B cell (primary cell): ENCODE measurements at regions not wholly inside any gene's neighbourhood (a gene's known extent, or its start where the extent isn't known, plus 50 kb on each side); places are given as distances from the start of the nearest gene placed in this dataset.

ENCODE experiments used
- ATAC-seq: fragments of 200-7000 bp; cut with Tn5 transposase; one replicate; pipeline ENCODE4 v1.10.0; 2021; ENCODE audit warnings: low read depth, mild to moderate bottlenecking, moderate number of reproducible peaks, moderate library complexity
- CTCF ChIA-PET: fragments of 350-600 bp; sonication (Branson Sonifier 250); formaldehyde crosslinking; loops from one replicate; lab custom pipeline; 2021; ENCODE audit warnings: antibody characterized with exemption, inconsistent platforms; lab: Charles Lee
- POLR2A ChIA-PET: fragments of 350-600 bp; sonication (Branson Sonifier 250); formaldehyde crosslinking; loops from one replicate; lab custom pipeline; 2021; ENCODE audit warnings: antibody characterized with exemption; lab: Charles Lee
- DNase-seq: peaks from one replicate; pipeline ENCODE4 v3.0.0; 2013
- H2AFZ ChIP-seq: 2 replicates; pipeline ENCODE4 v1.6.1; 2012; ENCODE audit warnings: mild to moderate bottlenecking, low read depth, low read length; ENCODE audit not compliant: insufficient read depth, poor library complexity, severe bottlenecking
- H3K27ac ChIP-seq, 2 donors: 1 replicate in 1 of 2; 2 replicates in 1 of 2; pipeline ENCODE4 v1.5.1; 2012 to 2013; ENCODE audit warnings: low read length in 2 of 2, mild to moderate bottlenecking in 2 of 2, moderate library complexity in 1 of 2
- H3K27me3 ChIP-seq, 4 experiments: fragments of 200-600 bp in 1 of 4; sonication (generic) in 1 of 4; replicated peaks in 1 of 4; 1 replicate in 2 of 4; 2 replicates in 2 of 4; pipeline versions ENCODE4 v1.6.1 to v1.7.0; 2013 to 2016; ENCODE audit warnings: low read length in 3 of 4, mild to moderate bottlenecking in 2 of 4, mixed read lengths in 1 of 4, moderate library complexity in 1 of 4; ENCODE audit not compliant: insufficient read depth in 4 of 4, control insufficient read depth in 3 of 4; ENCODE audit errors: control extremely low read depth in 1 of 4
- H3K36me3 ChIP-seq, 2 experiments: replicated peaks in 1 of 2; 1 replicate in 1 of 2; 2 replicates in 1 of 2; pipeline versions ENCODE4 v1.6.1 to v1.7.1; 2013; ENCODE audit warnings: low read length in 1 of 2; ENCODE audit not compliant: insufficient read depth in 2 of 2, control insufficient read depth in 1 of 2; ENCODE audit errors: control extremely low read depth in 1 of 2, extremely low read depth in 1 of 2
- H3K4me1 ChIP-seq, 2 donors: fragments of 200-600 bp in 1 of 2; sonication (generic) in 1 of 2; 1 replicate in 1 of 2; 2 replicates in 1 of 2; pipeline versions ENCODE4 v1.5.1 to v1.6.1; 2013 to 2017; ENCODE audit warnings: low read length in 2 of 2; ENCODE audit not compliant: control insufficient read depth in 2 of 2, insufficient read depth in 2 of 2
- H3K4me2 ChIP-seq: replicated peaks from 2 replicates; pipeline ENCODE3; 2012; ENCODE audit warnings: mild to moderate bottlenecking, low read depth, low read length; ENCODE audit not compliant: poor library complexity, severe bottlenecking
- H3K4me3 ChIP-seq, 5 experiments: fragments of 200-600 bp in 1 of 5; sonication (generic) in 1 of 5; 1 replicate in 3 of 5; 2 replicates in 2 of 5; pipeline versions ENCODE4 v1.5.1 to v1.7.0; 2011 to 2016; ENCODE audit warnings: low read length in 4 of 5, mild to moderate bottlenecking in 4 of 5, low read depth in 2 of 5, control low read depth in 1 of 5, moderate library complexity in 1 of 5; ENCODE audit not compliant: insufficient read depth in 1 of 5; ENCODE audit errors: control extremely low read depth in 1 of 5, extremely low read depth in 1 of 5
- H3K79me2 ChIP-seq: fragments of 200-600 bp; sonication (generic); one replicate; pipeline ENCODE4 v1.6.0; 2016; ENCODE audit warnings: low read length; ENCODE audit not compliant: control insufficient read depth, insufficient read depth
- H3K9ac ChIP-seq: fragments of 200-600 bp; sonication (generic); 2 replicates; pipeline ENCODE4 v1.6.1; 2017; ENCODE audit warnings: mild to moderate bottlenecking, low read length, moderate library complexity
- H3K9me3 ChIP-seq, 3 donors: one replicate each; pipeline versions ENCODE4 v1.6.1 to v1.7.1; 2013; ENCODE audit warnings: low read length in 2 of 3; ENCODE audit not compliant: control insufficient read depth in 2 of 3, insufficient read depth in 1 of 3; ENCODE audit errors: control extremely low read depth in 1 of 3
- H4K20me1 ChIP-seq: 2 replicates; pipeline ENCODE4 v1.6.0; 2012; ENCODE audit warnings: mild to moderate bottlenecking, low read length; ENCODE audit not compliant: insufficient read depth, control insufficient read depth, poor library complexity, severe bottlenecking
- H3K27ac Mint-ChIP-seq: one replicate; pipeline ENCODE4 v1.8.0; 2021; ENCODE audit warnings: mixed read lengths
- H3K27me3 Mint-ChIP-seq: one replicate; pipeline ENCODE4 v1.8.0; 2021; ENCODE audit warnings: mixed read lengths
- H3K4me1 Mint-ChIP-seq: one replicate; pipeline ENCODE4 v1.8.0; 2021; ENCODE audit warnings: mixed read lengths
- H3K4me3 Mint-ChIP-seq: one replicate; pipeline ENCODE4 v1.8.0; 2021; ENCODE audit warnings: mixed read lengths
- H3K9me3 Mint-ChIP-seq: one replicate; pipeline ENCODE4 v1.8.0; 2022; ENCODE audit warnings: mixed read lengths; ENCODE audit not compliant: insufficient read depth
- EZH2 ChIP-seq: IDR thresholded peaks from 2 replicates; pipeline ENCODE4 v1.6.1; 2012; ENCODE audit warnings: borderline replicate concordance, low read depth, mild to moderate bottlenecking, moderate library complexity, low read length; ENCODE audit not compliant: insufficient read depth, poor library complexity, severe bottlenecking
- WGBS: methylation state at CpG from one replicate; pipeline ENCODE4 v1.1.5; 2013; ENCODE audit warnings: missing lambda C conversion rate; ENCODE audit not compliant: insufficient coverage; 5-methylcytosine and 5-hydroxymethylcytosine counted together
- intact Hi-C: fragments of 100-400 bp; cut with micrococcal nuclease; formaldehyde crosslinking; loops from one replicate; pipeline ENCODE4 v1.10.0; 2022
- TF ChIP-seq, protein P1 (sequence below): fragments of 200-600 bp; IDR thresholded peaks from one replicate; pipeline ENCODE4 v1.8.0; 2022; ENCODE audit warnings: antibody characterized with exemption, mild to moderate bottlenecking

DNA sequence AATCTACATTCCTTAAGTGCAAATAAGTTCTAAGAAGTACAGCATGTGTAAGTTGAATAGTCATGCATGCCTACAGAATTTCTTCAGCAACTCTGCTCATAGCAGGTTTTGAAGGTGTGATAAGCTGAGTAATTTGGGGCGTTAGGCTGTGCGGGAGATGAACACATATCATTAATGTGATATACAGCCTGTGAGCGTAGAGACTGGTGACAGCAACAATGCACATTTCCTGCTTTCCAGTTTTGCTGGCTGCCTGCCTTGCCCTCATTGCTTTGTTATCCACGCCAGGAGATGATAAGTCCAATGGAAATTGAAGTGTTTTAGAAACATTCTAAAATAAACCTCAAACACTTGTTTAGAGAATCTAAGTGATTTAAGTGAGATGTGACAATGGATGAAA, 1709.4 kb downstream of the ARAP2 start:
- TF ChIP-seq EZH2, result no peak
- TF ChIP-seq, protein P1, sequence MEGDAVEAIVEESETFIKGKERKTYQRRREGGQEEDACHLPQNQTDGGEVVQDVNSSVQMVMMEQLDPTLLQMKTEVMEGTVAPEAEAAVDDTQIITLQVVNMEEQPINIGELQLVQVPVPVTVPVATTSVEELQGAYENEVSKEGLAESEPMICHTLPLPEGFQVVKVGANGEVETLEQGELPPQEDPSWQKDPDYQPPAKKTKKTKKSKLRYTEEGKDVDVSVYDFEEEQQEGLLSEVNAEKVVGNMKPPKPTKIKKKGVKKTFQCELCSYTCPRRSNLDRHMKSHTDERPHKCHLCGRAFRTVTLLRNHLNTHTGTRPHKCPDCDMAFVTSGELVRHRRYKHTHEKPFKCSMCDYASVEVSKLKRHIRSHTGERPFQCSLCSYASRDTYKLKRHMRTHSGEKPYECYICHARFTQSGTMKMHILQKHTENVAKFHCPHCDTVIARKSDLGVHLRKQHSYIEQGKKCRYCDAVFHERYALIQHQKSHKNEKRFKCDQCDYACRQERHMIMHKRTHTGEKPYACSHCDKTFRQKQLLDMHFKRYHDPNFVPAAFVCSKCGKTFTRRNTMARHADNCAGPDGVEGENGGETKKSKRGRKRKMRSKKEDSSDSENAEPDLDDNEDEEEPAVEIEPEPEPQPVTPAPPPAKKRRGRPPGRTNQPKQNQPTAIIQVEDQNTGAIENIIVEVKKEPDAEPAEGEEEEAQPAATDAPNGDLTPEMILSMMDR, result no peak
- Mint-ChIP-seq H3K9me3 (no peaks in the 10 kb centered on the region), H3K4me3 (no peak overlapping the region), H3K27me3 (no peaks in the 10 kb centered on the region), H3K4me1 (no peaks in the 10 kb centered on the region), H3K27ac (no peak overlapping the region)
- ChIA-PET POLR2A (no interaction called here), CTCF (no interaction called here)
- H3K4me2 ChIP-seq, result no peak overlapping the region
- ATAC-seq (no peak), DNase-seq (no peak)
- 83% methylated on average over 1 of the region's 4 CpGs for WGBS
- no peaks in the 10 kb centered on the region for H3K9me3 ChIP-seq
- no peak overlapping the region for H3K4me3 ChIP-seq
- H3K4me1 ChIP-seq, result no peaks in the 10 kb centered on the region
- no peak overlapping the region for H2AFZ ChIP-seq
- H3K27me3 ChIP-seq, result no peaks in the 10 kb centered on the region
- intact Hi-C loops, result no loop called here
- H3K36me3 ChIP-seq, result no peaks in the 10 kb centered on the region
- H3K9ac ChIP-seq, result no peak overlapping the region
- H3K27ac ChIP-seq, result no peak overlapping the region
- H4K20me1 ChIP-seq, result no peaks in the 10 kb centered on the region
- H3K79me2 ChIP-seq, result no peaks in the 10 kb centered on the region

DNA sequence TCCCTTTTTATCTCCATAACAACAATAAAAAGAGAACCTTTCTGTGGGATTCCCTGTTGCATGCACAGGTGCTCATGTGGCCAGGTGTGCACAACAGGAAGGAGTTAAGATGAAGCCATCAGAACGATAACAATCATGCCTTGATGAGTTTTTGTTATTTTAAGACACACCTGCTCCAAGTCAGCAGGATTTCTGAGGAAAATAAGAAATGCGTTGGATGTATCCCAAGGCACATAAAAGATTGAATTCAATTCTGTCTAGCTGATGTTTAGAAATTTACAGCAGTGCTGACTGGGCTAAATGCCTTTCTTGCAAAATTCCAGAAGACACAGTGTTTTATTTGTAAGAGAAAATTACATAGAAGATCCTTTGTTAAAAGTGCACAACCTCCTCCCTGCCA, 1678.2 kb downstream of the ARAP2 start:
- ChIA-PET POLR2A (no interaction called here), CTCF (no interaction called here)
- H3K4me3 Mint-ChIP-seq, result no peak overlapping the region
- Histone ChIP-seq H3K79me2 (no peaks in the 10 kb centered on the region), H3K9ac (no peak overlapping the region), H3K27me3 (no peaks in the 10 kb centered on the region), H3K27ac (no peak overlapping the region), H3K36me3 (no peaks in the 10 kb centered on the region), H3K4me3 (no peak overlapping the region), H3K4me2 (no peak overlapping the region), H3K9me3 (no peaks in the 10 kb centered on the region), H3K4me1 (no peaks in the 10 kb centered on the region), H2AFZ (no peak overlapping the region), H4K20me1 (no peaks in the 10 kb centered on the region)
- no peaks in the 10 kb centered on the region for H3K9me3 Mint-ChIP-seq
- ATAC-seq, result no peak
- no peak overlapping the region for H3K27ac Mint-ChIP-seq
- no peaks in the 10 kb centered on the region for H3K27me3 Mint-ChIP-seq
- no peak for DNase-seq
- intact Hi-C loops, result no loop called here
- WGBS, result no CpG with 5 or more reads among the region's 2 CpGs
- no peaks in the 10 kb centered on the region for H3K4me1 Mint-ChIP-seq
- no peak for TF ChIP-seq EZH2
- TF ChIP-seq, protein P1, result no peak
